K562 (cell line): ENCODE measurements at regions not wholly inside any gene's neighbourhood (a gene's known extent, or its start where the extent isn't known, plus 50 kb on each side); places are given as distances from the start of the nearest gene placed in this dataset.

Source experiments
- ATF2 ChIP-seq: sonication (generic); formaldehyde crosslinking; IDR thresholded peaks from 2 replicates; pipeline ENCODE4 v1.8.1; 2022; ENCODE audit warnings: missing genetic modification reagents
- BACH1 ChIP-seq: fragments of 200-800 bp; sonication (Bioruptor generic); IDR thresholded peaks from 2 replicates; pipeline ENCODE4 v1.6.1; 2016; ENCODE audit warnings: missing genetic modification characterization, missing compliant biosample characterization
- C11orf30 ChIP-seq: fragments of 450-650 bp; IDR thresholded peaks from 2 replicates; pipeline ENCODE4 v1.6.1; 2016; ENCODE audit warnings: low read depth, mild to moderate bottlenecking
- CBX2 ChIP-seq: fragments of 200-600 bp; sonication (generic); IDR thresholded peaks from one replicate; pipeline ENCODE4 v1.6.1; 2012; ENCODE audit warnings: mild to moderate bottlenecking, low read length, inconsistent platforms; ENCODE audit not compliant: insufficient read depth, poor library complexity, severe bottlenecking
- CREB3 ChIP-seq: fragments of 450-650 bp; conservative IDR thresholded peaks from 2 replicates; pipeline ENCODE4 v1.6.1; 2016; ENCODE audit warnings: missing genetic modification characterization, low read depth, mild to moderate bottlenecking, missing compliant biosample characterization, moderate library complexity
- EP400 ChIP-seq: fragments of 450-650 bp; IDR thresholded peaks from 2 replicates; pipeline ENCODE4 v1.6.1; 2017; ENCODE audit warnings: antibody characterized with exemption, mild to moderate bottlenecking, moderate library complexity
- EZH2 ChIP-seq: IDR thresholded peaks from 2 replicates; pipeline ENCODE4 v1.6.1; 2012; ENCODE audit warnings: low read depth, mild to moderate bottlenecking, inconsistent platforms, low read length, borderline replicate concordance
- GATA2 ChIP-seq: sonication (generic); formaldehyde crosslinking; IDR thresholded peaks from 2 replicates; pipeline ENCODE4 v1.4.0; 2020; ENCODE audit warnings: mild to moderate bottlenecking, missing genetic modification reagents
- HNRNPK ChIP-seq: fragments of 200-400 bp; formaldehyde crosslinking; IDR thresholded peaks from one replicate; pipeline ENCODE4 v1.6.1; 2018; ENCODE audit warnings: mild to moderate bottlenecking, low read depth, low read length; ENCODE audit not compliant: poor library complexity, severe bottlenecking
- KAT7 ChIP-seq: sonication (generic); formaldehyde crosslinking; IDR thresholded peaks from 2 replicates; pipeline ENCODE4 v1.8.0; 2022; ENCODE audit warnings: missing genetic modification reagents, mild to moderate bottlenecking, borderline replicate concordance
- MAFF ChIP-seq: IDR thresholded peaks from 2 replicates; pipeline ENCODE4 v1.6.1; 2012; ENCODE audit warnings: low read length, improper control_type of control experiment
- MAFG ChIP-seq: fragments of 450-650 bp; conservative IDR thresholded peaks from 2 replicates; pipeline ENCODE4 v1.6.1; 2016; ENCODE audit warnings: missing genetic modification characterization, missing compliant biosample characterization
- MAFK ChIP-seq: IDR thresholded peaks from 2 replicates; pipeline ENCODE4 v1.6.1; 2011; ENCODE audit warnings: low read length, improper control_type of control experiment
- MBD1 ChIP-seq: fragments of 250-450 bp; sonication (Bioruptor Pico); IDR thresholded peaks from 2 replicates; pipeline ENCODE4 v1.8.0; 2022; ENCODE audit warnings: inconsistent platforms
- NCOA6 ChIP-seq: fragments of 450-650 bp; IDR thresholded peaks from 2 replicates; pipeline ENCODE4 v1.6.1; 2017; ENCODE audit warnings: mild to moderate bottlenecking
- NCOR1 ChIP-seq: fragments of 450-650 bp; IDR thresholded peaks from 2 replicates; pipeline ENCODE4 v1.6.1; 2016; ENCODE audit warnings: mild to moderate bottlenecking, moderate library complexity
- NR2C2 ChIP-seq, 2 experiments: fragments of 200-800 bp in 1 of 2; sonication (Bioruptor generic) in 1 of 2; sonication (generic) in 1 of 2; formaldehyde crosslinking in 1 of 2; IDR thresholded peaks; 2 replicates each; pipeline versions ENCODE4 v1.6.1 to v1.8.0; 2016 to 2022; ENCODE audit warnings: mild to moderate bottlenecking in 1 of 2, missing compliant biosample characterization in 1 of 2, missing genetic modification characterization in 1 of 2, missing genetic modification reagents in 1 of 2
- NRF1 ChIP-seq, 2 experiments: fragments of 450-650 bp; IDR thresholded peaks in 1 of 2; conservative IDR thresholded peaks in 1 of 2; 2 replicates each; pipeline ENCODE4 v1.6.1; 2014; ENCODE audit warnings: mild to moderate bottlenecking in 2 of 2
- RBM39 ChIP-seq: fragments of 200-400 bp; formaldehyde crosslinking; optimal IDR thresholded peaks from 2 replicates; pipeline ENCODE3; 2018; ENCODE audit warnings: low read depth, low read length
- RFX7 ChIP-seq: fragments of 250-450 bp; sonication (Bioruptor Pico); IDR thresholded peaks from 2 replicates; pipeline ENCODE4 v1.5.1; 2021; ENCODE audit warnings: mild to moderate bottlenecking
- SREBF1 ChIP-seq: fragments of 150-350 bp; IDR thresholded peaks from 2 replicates; pipeline ENCODE4 v1.6.1; 2014; ENCODE audit warnings: antibody characterized with exemption, low read depth, low read length, borderline replicate concordance
- STAG1 ChIP-seq: sonication (generic); formaldehyde crosslinking; IDR thresholded peaks from 2 replicates; pipeline ENCODE4 v1.5.0; 2020; ENCODE audit warnings: missing genetic modification reagents, borderline replicate concordance
- XRCC5 ChIP-seq: fragments of 200-400 bp; formaldehyde crosslinking; IDR thresholded peaks from 2 replicates; pipeline ENCODE4 v1.6.1; 2017; ENCODE audit warnings: low read depth, mild to moderate bottlenecking, low read length
- ZNF133 ChIP-seq: fragments of 250-450 bp; sonication (Bioruptor Pico); IDR thresholded peaks from 2 replicates; pipeline ENCODE4 v1.4.0; 2020; ENCODE audit warnings: mild to moderate bottlenecking
- ZNF174 ChIP-seq: fragments of 250-450 bp; sonication (Bioruptor Pico); IDR thresholded peaks from 2 replicates; pipeline ENCODE4 v1.4.0; 2020; ENCODE audit warnings: mild to moderate bottlenecking
- ZNF316 ChIP-seq: fragments of 450-650 bp; IDR thresholded peaks from 2 replicates; pipeline ENCODE4 v1.6.1; 2016
- ZNF347 ChIP-seq: fragments of 450-650 bp; formaldehyde crosslinking; IDR thresholded peaks from 2 replicates; pipeline ENCODE4 v1.4.0; 2020; ENCODE audit warnings: low read depth, mild to moderate bottlenecking, moderate library complexity
- ZNF354B ChIP-seq: fragments of 250-450 bp; sonication (Bioruptor Pico); IDR thresholded peaks from 2 replicates; pipeline ENCODE4 v1.4.0; 2020
- ZNF780A ChIP-seq: fragments of 250-450 bp; sonication (Bioruptor Pico); IDR thresholded peaks from 2 replicates; pipeline ENCODE4 v1.5.0; 2021; ENCODE audit warnings: mild to moderate bottlenecking

- no peak for TF ChIP-seq ZNF174 (CRISPR knock-in tag)
- TF ChIP-seq STAG1 = no peak
- TF ChIP-seq NRF1 (conservative IDR thresholded peaks at IDR 0.05 in 1 of 2, IDR thresholded peaks at IDR 0.05 in 1 of 2) = no peak
- no peak for TF ChIP-seq HNRNPK
- TF ChIP-seq MBD1 (CRISPR knock-in tag) = no peak
- TF ChIP-seq MAFK = peak; percentile 57; the same call in 1 of the 2 replicates
- TF ChIP-seq NR2C2 (CRISPR knock-in tag; IDR thresholded peaks at IDR 0.05) = no peak
- no peak for TF ChIP-seq NR2C2 (tag; IDR thresholded peaks at IDR 0.05)
- TF ChIP-seq NCOA6 = no peak
- no peak for TF ChIP-seq NCOR1
- no peak for TF ChIP-seq ZNF780A (CRISPR knock-in tag)
- no peak for TF ChIP-seq ZNF133 (CRISPR knock-in tag)
- no peak for TF ChIP-seq EP400
- no peak for TF ChIP-seq BACH1 (tag)
- no peak for TF ChIP-seq EZH2
- TF ChIP-seq GATA2 (CRISPR knock-in tag) = no peak
- no peak for TF ChIP-seq CREB3 (tag)
- TF ChIP-seq CBX2 = no peak
- peak; percentile 44 for TF ChIP-seq MAFG (tag)
- peak; percentile 36; the same call in 1 of the 2 replicates for TF ChIP-seq MAFF
- no peak for TF ChIP-seq ZNF354B (CRISPR knock-in tag)
- no peak for TF ChIP-seq ATF2
- TF ChIP-seq KAT7 (CRISPR knock-in tag) = no peak
- peak; percentile 75 for TF ChIP-seq ZNF316
- no peak for TF ChIP-seq RFX7 (CRISPR knock-in tag)
- no peak for TF ChIP-seq SREBF1
- TF ChIP-seq XRCC5 = no peak
- peak; percentile 44; the same call in 1 of the 2 replicates for TF ChIP-seq C11orf30
- no peak for TF ChIP-seq ZNF347 (CRISPR knock-in tag)
- TF ChIP-seq RBM39 = no peak
These were observed 759.8 kb downstream of the CENPC start (continued) for GRCh38 chr4:66785479-66785878.
